GM23248 (cell line): ENCODE measurements at regions not wholly inside any gene's neighbourhood (a gene's known extent, or its start where the extent isn't known, plus 50 kb on each side); places are given as distances from the start of the nearest gene placed in this dataset.

Experiments
- DNase-seq: peaks from one replicate; pipeline ENCODE4 v3.0.0-alpha.2; 2015
- H2AFZ ChIP-seq: fragments of 200-600 bp; sonication (generic); 2 replicates; pipeline ENCODE4 v1.6.1; 2016; ENCODE audit warnings: antibody characterized with exemption
- H3F3A ChIP-seq: fragments of 200-600 bp; sonication (generic); 2 replicates; pipeline ENCODE4 v1.6.1; 2016; ENCODE audit warnings: mild to moderate bottlenecking, antibody characterized with exemption, mixed run types; ENCODE audit not compliant: insufficient read depth
- H3K27ac ChIP-seq: fragments of 200-600 bp; sonication (generic); 2 replicates; pipeline ENCODE4 v1.5.1; 2016; ENCODE audit warnings: mild to moderate bottlenecking
- H3K27me3 ChIP-seq: fragments of 200-600 bp; sonication (generic); replicated peaks from 2 replicates; pipeline ENCODE4 v1.6.1; 2016; ENCODE audit warnings: mild to moderate bottlenecking; ENCODE audit not compliant: insufficient read depth
- H3K36me3 ChIP-seq: fragments of 200-600 bp; sonication (generic); 2 replicates; pipeline ENCODE4 v1.6.1; 2016; ENCODE audit warnings: low read depth, mild to moderate bottlenecking
- H3K4me1 ChIP-seq: fragments of 200-600 bp; sonication (generic); 2 replicates; pipeline ENCODE4 v1.6.1; 2016; ENCODE audit warnings: mild to moderate bottlenecking; ENCODE audit not compliant: insufficient read depth
- H3K4me2 ChIP-seq: fragments of 200-600 bp; sonication (generic); one replicate; pipeline ENCODE4 v1.6.1; 2016; ENCODE audit warnings: mild to moderate bottlenecking; ENCODE audit not compliant: unreplicated experiment
- H3K4me3 ChIP-seq: fragments of 200-600 bp; sonication (generic); 2 replicates; pipeline ENCODE4 v1.5.1; 2016; ENCODE audit warnings: mild to moderate bottlenecking
- H3K79me2 ChIP-seq: fragments of 200-600 bp; sonication (generic); 2 replicates; pipeline ENCODE4 v1.6.1; 2016; ENCODE audit warnings: mild to moderate bottlenecking; ENCODE audit not compliant: insufficient read depth
- H3K9ac ChIP-seq: fragments of 200-600 bp; sonication (generic); 2 replicates; pipeline ENCODE4 v1.6.1; 2016; ENCODE audit warnings: mild to moderate bottlenecking
- H3K9me2 ChIP-seq: fragments of 200-600 bp; sonication (generic); 2 replicates; pipeline ENCODE4 v1.6.1; 2016; ENCODE audit warnings: mixed run types, mild to moderate bottlenecking, moderate library complexity; ENCODE audit not compliant: insufficient read depth
- H3K9me3 ChIP-seq: fragments of 200-600 bp; sonication (generic); one replicate; pipeline ENCODE4 v1.6.1; 2017; ENCODE audit warnings: low read depth
- H4K20me1 ChIP-seq: fragments of 200-600 bp; sonication (generic); 2 replicates; pipeline ENCODE4 v1.6.0; 2016; ENCODE audit not compliant: insufficient read depth
- EZH2 ChIP-seq: fragments of 200-600 bp; sonication (generic); IDR thresholded peaks from 2 replicates; pipeline ENCODE4 v1.6.1; 2018; ENCODE audit warnings: antibody characterized with exemption, mild to moderate bottlenecking; ENCODE audit not compliant: insufficient read depth, poor library complexity, severe bottlenecking
- EZH2phosphoT487 ChIP-seq: fragments of 200-600 bp; sonication (generic); IDR thresholded peaks from 2 replicates; pipeline ENCODE4 v1.6.1; 2018; ENCODE audit warnings: antibody characterized with exemption, moderate library complexity, mild to moderate bottlenecking, low read depth; ENCODE audit not compliant: insufficient read depth
- WGBS, 2 experiments: methylation state at CpG; one replicate each; pipeline ENCODE4 v1.1.6; 2015 to 2017; ENCODE audit warnings: low lambda C conversion rate in 2 of 2, low coverage in 1 of 2; ENCODE audit errors: missing lambda C conversion rate in 2 of 2; 5-methylcytosine and 5-hydroxymethylcytosine counted together
- in situ Hi-C: fragments of 300-500 bp; cut with MboI; formaldehyde crosslinking; loops from 2 replicates; pipeline ENCODE4 v1.15.0; 2020

GRCh38 chr10:28897617-28898464 is 220.5 kb downstream of the BAMBI start:
- H3F3A ChIP-seq: no peaks in the 10 kb centered on the region
- H2AFZ ChIP-seq: no peak overlapping the region
- no peak overlapping the region for H3K9ac ChIP-seq
- H3K9me3 ChIP-seq: no peaks in the 10 kb centered on the region
- no peaks in the 10 kb centered on the region for H3K79me2 ChIP-seq
- no peaks in the 10 kb centered on the region for H3K27me3 ChIP-seq
- no peaks in the 10 kb centered on the region for H4K20me1 ChIP-seq
- DNase-seq: no peak
- in situ Hi-C loops: no loop called here
- H3K4me3 ChIP-seq: no peak overlapping the region
- TF ChIP-seq EZH2 (no peak), EZH2phosphoT487 (no peak)
- H3K9me2 ChIP-seq: no peaks in the 10 kb centered on the region
- no peaks in the 10 kb centered on the region for H3K4me1 ChIP-seq
- WGBS, 2 experiments: 36% methylated on average over 23 of the region's 23 CpGs
- H3K36me3 ChIP-seq: no peaks in the 10 kb centered on the region
- H3K27ac ChIP-seq: no peak overlapping the region
- H3K4me2 ChIP-seq: no peak overlapping the region

- no peak for TF ChIP-seq EZH2
- in situ Hi-C loops: no loop called here
- Histone ChIP-seq H4K20me1 (no peaks in the 10 kb centered on the region), H3K9me2 (no peaks in the 10 kb centered on the region), H2AFZ (no peak overlapping the region), H3K36me3 (no peaks in the 10 kb centered on the region), H3K4me3 (no peak overlapping the region), H3K4me2 (no peak overlapping the region), H3K27me3 (0 out of 2 replicates have a peak, but pooled peaks cover 4% of the 10 kb centered on the region), H3K9me3 (no peaks in the 10 kb centered on the region), H3K79me2 (no peaks in the 10 kb centered on the region), H3K9ac (no peak overlapping the region), H3K27ac (no peak overlapping the region), H3K4me1 (no peaks in the 10 kb centered on the region), H3F3A (no peaks in the 10 kb centered on the region)
- no peak for DNase-seq
- WGBS, 2 experiments: 40 to 54% methylated on average over 3 of the region's 3 CpGs
Measured at GRCh38 chr10:28902215-28902614, 224.9 kb downstream of the BAMBI start.

DNA sequence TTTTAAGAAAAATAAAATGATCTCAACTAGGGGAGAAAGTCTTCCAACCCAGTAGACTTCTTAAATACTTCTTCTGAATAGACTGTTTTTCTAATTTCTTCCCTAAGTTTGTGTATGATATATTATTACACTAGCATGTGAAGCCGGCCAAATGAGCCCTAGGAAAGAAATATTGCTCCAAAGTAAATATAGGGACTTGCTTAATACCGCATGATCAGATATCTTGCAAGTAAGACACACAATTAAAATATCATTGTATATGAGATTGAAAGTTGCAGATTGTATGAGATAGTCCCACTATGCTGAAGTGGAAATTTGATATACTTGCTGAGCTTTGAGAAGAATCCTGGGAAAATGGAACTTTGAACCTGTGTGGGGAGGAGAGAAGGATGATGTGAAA is 225.7 kb downstream of the BAMBI start:
- H3K9me3 ChIP-seq: no peaks in the 10 kb centered on the region

DNA sequence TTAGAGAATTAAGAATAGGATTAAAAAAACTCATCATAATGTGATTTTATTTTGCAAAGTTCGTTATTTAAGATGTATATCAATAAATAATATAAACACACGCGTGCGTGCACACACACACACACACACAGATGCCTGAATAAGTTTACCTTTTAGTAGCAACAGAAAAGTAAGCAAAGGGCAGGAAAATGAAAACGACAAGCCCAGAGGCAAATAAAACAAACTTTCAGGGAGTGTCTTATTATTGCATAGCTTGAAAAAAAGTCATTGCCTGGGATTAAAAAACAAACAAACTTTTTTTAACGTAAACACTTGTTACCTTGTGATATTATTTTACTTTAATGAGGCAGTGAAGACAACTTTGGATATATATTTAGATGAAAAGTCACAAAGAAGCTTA is 226.4 kb downstream of the BAMBI start:
- in situ Hi-C loops: no loop called here
- 0 out of 2 replicates have a peak, but pooled peaks cover 4% of the 10 kb centered on the region for H3K27me3 ChIP-seq
- no peak overlapping the region for H3K9ac ChIP-seq
- no peaks in the 10 kb centered on the region for H3K9me2 ChIP-seq
- H3K9me3 ChIP-seq: no peaks in the 10 kb centered on the region
- no peak for DNase-seq
- no peaks in the 10 kb centered on the region for H4K20me1 ChIP-seq
- no peaks in the 10 kb centered on the region for H3K36me3 ChIP-seq
- no peak overlapping the region for H3K27ac ChIP-seq
- no peaks in the 10 kb centered on the region for H3K4me1 ChIP-seq
- WGBS, 2 experiments: 43 to 46% methylated on average over 6 of the region's 6 CpGs
- no peak overlapping the region for H3K4me3 ChIP-seq
- H3K4me2 ChIP-seq: no peak overlapping the region
- H2AFZ ChIP-seq: no peak overlapping the region
- H3F3A ChIP-seq: no peaks in the 10 kb centered on the region
- H3K79me2 ChIP-seq: no peaks in the 10 kb centered on the region
- TF ChIP-seq EZH2 (no peak), EZH2phosphoT487 (no peak)

More for the DNA sequence above, 225.7 kb downstream of the BAMBI start:
- H2AFZ ChIP-seq: no peak overlapping the region
- H3K36me3 ChIP-seq: no peaks in the 10 kb centered on the region
- H3K9ac ChIP-seq: no peak overlapping the region
- no peaks in the 10 kb centered on the region for H3K4me1 ChIP-seq
- H3F3A ChIP-seq: no peaks in the 10 kb centered on the region
- no peaks in the 10 kb centered on the region for H3K9me2 ChIP-seq
- no peaks in the 10 kb centered on the region for H4K20me1 ChIP-seq
- 0 out of 2 replicates have a peak, but pooled peaks cover 4% of the 10 kb centered on the region for H3K27me3 ChIP-seq
- 23 to 36% methylated on average over 2 of the region's 2 CpGs for WGBS, 2 experiments
- DNase-seq: no peak
- H3K4me2 ChIP-seq: no peak overlapping the region
- no peaks in the 10 kb centered on the region for H3K79me2 ChIP-seq
- TF ChIP-seq EZH2phosphoT487 (no peak), EZH2 (no peak)
- no peak overlapping the region for H3K27ac ChIP-seq
- in situ Hi-C loops: no loop called here
- no peak overlapping the region for H3K4me3 ChIP-seq

DNA sequence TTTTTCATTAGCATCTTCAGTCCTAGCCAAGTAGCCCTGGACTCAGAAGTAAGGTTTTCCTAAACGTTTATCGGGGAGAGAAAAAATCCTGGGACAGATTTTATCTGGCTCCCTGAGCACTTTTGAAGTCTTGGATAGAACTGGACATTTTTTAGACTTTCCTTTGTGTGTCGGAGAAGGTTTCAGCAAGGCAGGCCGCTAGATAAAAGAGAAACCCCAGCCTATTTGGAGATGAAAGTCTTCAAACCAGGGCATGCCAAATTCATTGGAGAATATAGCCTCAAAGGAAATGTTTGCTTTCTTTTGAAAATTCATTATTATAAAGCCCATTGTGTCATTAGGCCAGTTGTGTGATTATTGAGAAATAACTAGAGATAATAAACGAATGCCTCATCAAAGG is 228.1 kb downstream of the BAMBI start:
- no peak overlapping the region for H3K4me2 ChIP-seq

More for the DNA sequence above, 228.1 kb downstream of the BAMBI start:
- Histone ChIP-seq H3K4me3 (no peak overlapping the region), H3K9ac (no peak overlapping the region), H3K9me2 (no peaks in the 10 kb centered on the region), H3K79me2 (no peaks in the 10 kb centered on the region), H3K27me3 (0 out of 2 replicates have a peak, but pooled peaks cover 4% of the 10 kb centered on the region), H3K9me3 (no peaks in the 10 kb centered on the region), H3K36me3 (no peaks in the 10 kb centered on the region), H2AFZ (no peak overlapping the region), H4K20me1 (no peaks in the 10 kb centered on the region), H3K4me1 (no peaks in the 10 kb centered on the region; the same call in 1 of the 2 replicates), H3K27ac (no peak overlapping the region), H3F3A (no peaks in the 10 kb centered on the region)
- WGBS, 2 experiments: 30 to 38% methylated on average over 5 of the region's 5 CpGs
- no peak for TF ChIP-seq EZH2
- no peak for DNase-seq
- in situ Hi-C loops: no loop called here
